Endothelial cell of umbilical vein (primary cell): ENCODE measurements at regions not wholly inside any gene's neighbourhood (a gene's known extent, or its start where the extent isn't known, plus 50 kb on each side); places are given as distances from the start of the nearest gene placed in this dataset.
"Not testable (repeated sequence)": the region's sequence is repeated elsewhere in the genome, so short reads cannot be mapped to it uniquely, and the experiment has no call there.

Experiments used
- BruUV-seq: library from RNA; stranded (reverse); fragments of 400-500 nt; replicated peaks from 2 replicates; lab custom pipeline; 2021; lab: Mats Ljungman, UMichigan
- CTCF ChIA-PET: fragments of 300-600, 350-600 bp; sonication (Branson Sonifier 250); formaldehyde crosslinking; loops from one replicate; lab custom pipeline; 2021; ENCODE audit warnings: antibody characterized with exemption, inconsistent platforms; lab: Charles Lee
- POLR2A ChIA-PET: fragments of 300-600, 350-600 bp; sonication (Branson Sonifier 250); formaldehyde crosslinking; loops from one replicate; lab custom pipeline; 2021; ENCODE audit warnings: antibody characterized with exemption, inconsistent platforms; lab: Charles Lee
- DNase-seq: peaks from one replicate; pipeline ENCODE4 v3.0.0-alpha.2; 2011; ENCODE audit warnings: low read depth, low spot score
- FAIRE-seq: peaks from 2 replicates; lab custom pipeline; 2011; peaks lifted over from hg19 to GRCh38; lab: Jason Lieb, UNC
- H2AFZ ChIP-seq: 2 replicates; pipeline ENCODE4 v1.6.0; 2012; ENCODE audit warnings: low read depth, low read length, control low read depth, inconsistent platforms
- H3K27ac ChIP-seq: 2 replicates; pipeline ENCODE4 v1.5.1; 2011; ENCODE audit warnings: low read depth, mild to moderate bottlenecking, control low read depth, low read length, moderate library complexity; ENCODE audit not compliant: insufficient read depth
- H3K27me3 ChIP-seq, 2 experiments: 2 replicates each; pipeline versions ENCODE4 v1.6.0 to v1.6.1; 2011; ENCODE audit warnings: low read length in 2 of 2, mixed read lengths in 1 of 2; ENCODE audit not compliant: control insufficient read depth in 2 of 2, insufficient read depth in 2 of 2
- H3K36me3 ChIP-seq, 2 experiments: 2 replicates in 1 of 2; 3 replicates in 1 of 2; pipeline ENCODE4 v1.5.1; 2011; ENCODE audit warnings: low read length in 2 of 2, mild to moderate bottlenecking in 1 of 2, moderate library complexity in 1 of 2; ENCODE audit not compliant: control insufficient read depth in 2 of 2, insufficient read depth in 2 of 2; ENCODE audit errors: extremely low read depth in 1 of 2
- H3K4me1 ChIP-seq: 3 replicates; pipeline ENCODE4 v1.5.1; 2011; ENCODE audit warnings: mild to moderate bottlenecking, low read length; ENCODE audit not compliant: control insufficient read depth, insufficient read depth; ENCODE audit errors: extremely low read depth
- H3K4me2 ChIP-seq: 2 replicates; pipeline ENCODE4 v1.6.1; 2011; ENCODE audit warnings: low read length, control low read depth, mixed read lengths; ENCODE audit not compliant: insufficient read depth
- H3K4me3 ChIP-seq, 3 experiments: fragments of 200-600 bp in 1 of 3; sonication (generic), shearing (Covaris generic) in 1 of 3; replicated peaks in 1 of 3; 2 replicates each; pipeline ENCODE4 v1.5.1; 2011 to 2016; ENCODE audit warnings: control low read depth in 3 of 3, low read length in 3 of 3, mild to moderate bottlenecking in 2 of 3, inconsistent platforms in 1 of 3, low read depth in 1 of 3, moderate library complexity in 1 of 3; ENCODE audit not compliant: insufficient read depth in 1 of 3
- H3K79me2 ChIP-seq: 2 replicates; pipeline ENCODE4 v1.6.0; 2012; ENCODE audit warnings: low read length, inconsistent platforms; ENCODE audit not compliant: control insufficient read depth, insufficient read depth
- H3K9ac ChIP-seq: replicated peaks from 2 replicates; pipeline ENCODE3; 2011; ENCODE audit warnings: low read length, control low read depth; ENCODE audit not compliant: insufficient read depth; ENCODE audit errors: extremely low read depth
- H3K9me1 ChIP-seq: replicated peaks from 3 replicates; pipeline ENCODE4 v1.6.0; 2011; ENCODE audit warnings: mild to moderate bottlenecking, low read length; ENCODE audit not compliant: control insufficient read depth, insufficient read depth; ENCODE audit errors: extremely low read depth
- H3K9me3 ChIP-seq: replicated peaks from 2 replicates; pipeline ENCODE4 v1.5.1; 2012; ENCODE audit warnings: low read length, inconsistent platforms; ENCODE audit not compliant: control insufficient read depth, insufficient read depth
- H4K20me1 ChIP-seq: replicated peaks from 2 replicates; pipeline ENCODE3; 2011; ENCODE audit warnings: mild to moderate bottlenecking, low read length; ENCODE audit not compliant: control insufficient read depth, insufficient read depth; ENCODE audit errors: extremely low read depth
- dilution Hi-C: fragments of 300-500 bp; cut with MboI; formaldehyde crosslinking; loops from one replicate; pipeline ENCODE4 v1.15.0; 2019; ENCODE audit warnings: low sequenced_read_pairs; ENCODE audit not compliant: extremely low pct_ligation_motif_present
- intact Hi-C: fragments of 100-400 bp; cut with micrococcal nuclease; formaldehyde crosslinking; loops from one replicate; pipeline ENCODE4 v1.10.0; 2022

GRCh38 chrY:9161990-9162389 lies 175.3 kb upstream of the TSPY4 start:
- BruUV-seq, H3K36me3 ChIP-seq, H3K4me2 ChIP-seq, intact Hi-C loops, H3K27ac ChIP-seq, H3K4me1 ChIP-seq, H3K79me2 ChIP-seq, H2AFZ ChIP-seq, H3K4me3 ChIP-seq, POLR2A ChIA-PET, H3K9ac ChIP-seq, H3K9me1 ChIP-seq, H3K27me3 ChIP-seq, CTCF ChIA-PET, dilution Hi-C loops, H4K20me1 ChIP-seq, DNase-seq, H3K9me3 ChIP-seq: not testable (repeated sequence)
- FAIRE-seq = peak; percentile 52

- H4K20me1 ChIP-seq, H3K9me1 ChIP-seq, H3K79me2 ChIP-seq, H3K4me3 ChIP-seq, H3K27ac ChIP-seq, H3K9ac ChIP-seq, H2AFZ ChIP-seq, H3K9me3 ChIP-seq, H3K36me3 ChIP-seq, FAIRE-seq, intact Hi-C loops, CTCF ChIA-PET, DNase-seq, BruUV-seq, dilution Hi-C loops, H3K4me1 ChIP-seq, POLR2A ChIA-PET, H3K27me3 ChIP-seq, H3K4me2 ChIP-seq: not testable (repeated sequence)
Observed at GRCh38 chrY:9162424-9162823, 174.8 kb upstream of the TSPY4 start.

- H3K27me3 ChIP-seq, POLR2A ChIA-PET, H3K9ac ChIP-seq, H3K79me2 ChIP-seq, H3K9me1 ChIP-seq, H2AFZ ChIP-seq, H4K20me1 ChIP-seq, H3K4me3 ChIP-seq, intact Hi-C loops, dilution Hi-C loops, DNase-seq, H3K36me3 ChIP-seq, H3K9me3 ChIP-seq, FAIRE-seq, BruUV-seq, H3K4me2 ChIP-seq, H3K4me1 ChIP-seq, H3K27ac ChIP-seq, CTCF ChIA-PET: not testable (repeated sequence)
Observed at GRCh38 chrY:9177641-9178040, 159.6 kb upstream of the TSPY4 start.

- intact Hi-C loops, DNase-seq, H3K4me2 ChIP-seq, POLR2A ChIA-PET, H3K4me3 ChIP-seq, H3K9me3 ChIP-seq, BruUV-seq, H3K4me1 ChIP-seq, H3K27ac ChIP-seq, H4K20me1 ChIP-seq, H2AFZ ChIP-seq, H3K9me1 ChIP-seq, H3K36me3 ChIP-seq, H3K27me3 ChIP-seq, dilution Hi-C loops, CTCF ChIA-PET, H3K9ac ChIP-seq, H3K79me2 ChIP-seq: not testable (repeated sequence)
- peak; percentile 55 for FAIRE-seq
Observed at GRCh38 chrY:9184827-9185226, 152.4 kb upstream of the TSPY4 start.
